Cerebellar nuclear complex (tissue), 1 donor: ENCODE measurements at regions not wholly inside any gene's neighbourhood (a gene's known extent, or its start where the extent isn't known, plus 50 kb on each side); places are given as distances from the start of the nearest gene placed in this dataset.
"Not testable (repeated sequence)": the region's sequence is repeated elsewhere in the genome, so short reads cannot be mapped to it uniquely, and the experiment has no call there.

Experiments
- DNase-seq, 2 experiments: peaks; one replicate each; lab custom pipeline; 2025; lab: John Stamatoyannopoulos, UW

DNA sequence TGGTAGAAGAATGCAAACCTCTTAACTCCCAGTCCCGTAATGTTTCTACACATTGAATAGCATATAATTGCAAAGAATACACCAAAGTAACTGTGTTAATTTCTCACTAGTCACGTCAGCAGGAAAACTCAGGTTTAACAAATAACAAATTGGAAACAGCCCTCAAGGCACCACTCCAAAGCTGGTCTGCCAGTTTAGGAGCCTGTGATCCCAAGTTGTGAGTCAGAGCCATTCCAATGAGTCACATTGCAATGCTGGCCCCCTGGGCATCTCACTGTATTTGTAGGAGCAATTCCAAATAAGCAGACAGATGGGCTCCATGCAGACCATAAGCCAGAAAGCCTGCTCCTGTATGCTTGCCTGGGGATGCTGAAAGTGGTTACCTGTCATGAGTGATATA is 143.2 kb upstream of the SETBP1 start:
- no peak for DNase-seq

DNA sequence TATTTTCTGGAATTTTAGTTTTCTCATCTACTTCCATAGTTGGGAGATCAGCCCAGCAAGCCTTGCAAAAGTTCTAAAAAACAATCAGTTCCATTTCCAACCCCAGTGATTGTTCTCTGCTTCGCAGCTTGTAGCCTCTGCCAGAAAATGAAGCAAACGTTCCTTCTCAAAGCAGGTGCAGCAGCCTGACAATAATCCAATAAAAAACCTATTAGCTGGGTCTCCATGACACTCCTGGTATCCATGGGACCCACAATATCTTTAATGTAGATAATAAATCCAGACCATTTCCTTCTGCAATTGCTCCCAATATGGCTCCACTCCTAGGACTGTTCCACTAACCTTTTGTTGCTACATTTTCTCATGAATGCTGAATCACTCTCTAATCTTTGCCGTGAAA is 140.8 kb upstream of the SETBP1 start:
- no peak for DNase-seq

DNA sequence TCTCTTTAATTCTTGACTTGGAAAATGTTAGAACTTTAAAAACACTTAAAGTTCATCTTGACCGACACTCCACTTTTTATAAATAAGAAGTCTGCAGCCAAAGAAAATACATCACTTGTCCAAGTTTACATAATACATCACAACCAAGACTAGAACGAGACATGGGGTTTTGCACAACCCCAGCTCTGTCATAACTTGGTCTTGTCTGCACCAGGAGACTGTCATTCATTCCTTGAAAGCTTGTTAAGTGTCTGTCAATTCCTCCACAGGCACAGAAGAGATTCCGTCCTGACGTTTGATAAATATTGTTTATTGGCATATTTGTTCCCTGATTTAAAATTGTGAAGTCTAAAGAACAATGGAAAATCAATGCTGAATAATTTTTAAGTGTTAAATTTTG is 139.5 kb upstream of the SETBP1 start:
- DNase-seq = no peak

DNA sequence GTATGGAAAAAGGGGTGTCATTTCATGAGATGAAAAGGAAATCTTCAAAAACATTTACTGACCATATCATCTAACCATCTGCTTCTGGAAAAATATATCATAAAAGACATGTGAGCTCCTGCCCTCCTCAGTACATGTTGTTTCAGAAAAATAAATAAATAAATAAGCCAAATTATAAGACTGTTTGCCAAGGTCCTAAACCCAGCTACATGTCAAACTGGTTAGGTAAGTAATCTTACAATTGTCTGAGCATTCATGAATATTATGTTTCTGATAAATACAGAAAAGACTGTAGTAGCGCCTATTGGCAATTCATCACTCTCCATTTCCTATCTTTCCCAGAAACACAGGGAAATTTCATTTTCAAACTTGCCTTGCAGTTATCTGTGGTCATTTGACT is 138.9 kb upstream of the SETBP1 start:
- no peak for DNase-seq

DNA sequence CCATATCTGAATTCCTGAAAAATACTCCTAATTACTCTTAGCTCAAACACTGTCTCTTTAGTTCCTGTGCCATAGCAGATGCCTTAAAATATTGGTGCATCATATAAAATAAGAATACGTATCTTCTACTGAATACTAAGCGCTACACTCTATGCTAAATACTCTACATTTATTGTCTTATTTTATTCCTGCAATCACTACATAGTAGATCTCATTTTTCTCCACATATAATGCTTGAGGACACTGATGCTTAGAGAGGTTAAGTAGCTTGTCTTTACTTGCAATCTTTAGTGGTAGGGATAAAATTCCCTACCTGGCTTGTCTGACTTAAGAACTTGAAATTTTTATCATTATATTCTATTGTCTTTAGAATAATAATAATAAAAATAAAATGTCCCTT is 137.3 kb upstream of the SETBP1 start:
- no peak for DNase-seq

DNA sequence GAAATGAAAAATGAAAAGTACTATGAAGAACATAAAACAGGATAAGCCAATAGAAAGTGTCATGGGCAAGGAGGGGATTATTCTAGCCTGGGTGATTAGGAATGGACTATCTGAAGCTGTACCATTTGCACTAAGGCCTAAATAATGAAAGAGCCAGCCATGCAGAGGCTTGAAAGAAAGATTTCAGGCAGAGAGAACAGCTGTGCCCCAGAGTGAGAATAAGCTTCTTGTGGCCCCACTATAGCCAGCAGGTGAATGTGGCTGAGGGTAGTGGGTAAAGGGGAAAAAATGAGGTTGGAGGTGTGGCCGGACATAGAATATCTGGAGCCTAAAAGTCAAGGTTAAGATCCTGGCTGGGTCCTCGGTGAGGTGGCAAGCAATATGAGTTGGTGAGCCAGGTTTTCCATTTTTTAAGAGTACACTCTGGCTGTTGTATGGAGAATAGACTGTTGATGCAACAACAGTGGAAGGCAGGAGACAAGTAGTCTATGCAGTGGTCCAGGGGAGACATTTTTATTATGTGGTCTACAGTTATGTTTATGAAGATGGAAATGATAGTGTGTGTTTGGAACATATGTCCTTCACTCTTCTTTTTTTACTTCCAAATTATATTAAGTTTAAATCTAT is 135.2 kb upstream of the SETBP1 start:
- DNase-seq = no peak

DNA sequence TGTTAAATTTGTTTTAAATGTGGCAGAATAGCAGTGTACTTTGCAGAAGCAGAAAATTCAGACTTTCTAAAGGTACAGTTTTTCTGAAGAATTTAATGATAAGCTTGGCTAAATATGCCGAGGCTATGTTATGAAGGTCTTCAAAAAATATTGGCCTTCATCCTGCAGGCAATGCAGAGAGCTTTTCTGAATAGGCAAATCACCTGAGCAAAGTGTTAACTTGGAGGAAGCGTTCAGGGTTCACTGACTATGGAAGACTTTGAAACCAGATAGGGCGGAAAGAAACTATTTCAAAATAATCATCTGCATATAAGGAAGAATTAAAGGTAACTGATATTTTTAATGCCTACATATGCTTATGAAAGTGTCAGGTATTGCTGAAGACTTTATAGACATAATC is 133.7 kb upstream of the SETBP1 start:
- no peak for DNase-seq

DNA sequence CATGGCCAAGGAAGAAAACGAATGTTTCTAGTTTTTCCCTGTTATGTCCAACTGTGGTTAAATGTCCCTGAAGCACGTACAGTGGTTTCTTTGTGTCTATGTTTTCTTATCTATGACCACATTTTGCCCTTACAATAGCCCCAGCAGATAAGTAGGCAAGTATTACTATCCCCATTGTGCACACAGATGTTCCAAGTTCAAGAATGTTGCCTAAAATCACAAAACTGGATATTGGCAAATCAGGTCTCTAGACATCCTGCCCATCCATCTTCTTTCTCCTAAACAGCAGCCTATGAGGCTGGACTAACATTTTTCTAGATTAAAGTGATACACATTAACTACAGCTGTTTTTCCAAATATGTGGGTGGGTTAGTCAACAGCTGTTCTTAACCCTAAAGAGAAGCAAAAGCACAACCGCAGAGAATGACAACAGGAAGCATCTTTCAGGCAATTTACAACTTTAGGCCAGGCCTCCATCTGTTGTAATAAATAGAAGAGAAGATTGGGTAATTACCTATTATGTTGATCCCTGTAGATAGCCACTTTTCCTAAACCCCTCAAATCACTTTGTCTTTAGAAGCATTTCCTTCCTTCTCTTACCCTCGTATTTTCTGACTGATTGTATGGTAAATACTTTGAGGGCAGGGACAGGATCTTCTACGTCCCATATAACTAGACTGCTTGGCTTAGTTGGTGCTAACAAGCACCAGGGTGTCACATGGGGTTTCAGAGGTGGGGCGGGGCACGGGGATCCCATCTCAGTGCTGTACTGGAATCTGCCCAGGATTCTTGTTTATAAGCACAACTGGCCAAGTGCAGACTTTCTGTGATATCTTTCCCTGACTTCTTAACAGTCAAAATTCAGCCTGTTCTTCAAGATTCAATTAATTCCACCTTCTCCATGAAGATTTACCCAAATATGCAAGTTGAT is 132.1 kb upstream of the SETBP1 start:
- no peak for DNase-seq

DNA sequence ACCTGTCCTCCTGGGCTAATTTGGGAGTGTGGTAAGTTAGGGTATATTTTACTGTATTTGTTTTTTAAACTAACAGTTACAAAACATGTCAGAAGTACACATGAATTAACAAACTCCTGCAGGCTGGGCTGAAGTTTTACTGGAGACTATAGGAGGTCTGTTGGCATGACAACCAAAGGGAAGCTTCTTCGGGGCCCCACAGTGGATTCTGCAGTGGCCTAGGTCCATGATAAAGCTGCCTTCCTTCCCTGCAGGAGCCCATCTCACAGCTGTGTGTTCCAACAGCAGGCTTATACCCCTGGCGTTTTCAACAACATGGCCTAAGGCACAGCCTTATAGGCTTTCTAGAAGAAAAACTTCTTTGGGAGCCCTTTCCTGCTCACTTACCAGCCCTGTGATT is 128.0 kb upstream of the SETBP1 start:
- no peak for DNase-seq

DNA sequence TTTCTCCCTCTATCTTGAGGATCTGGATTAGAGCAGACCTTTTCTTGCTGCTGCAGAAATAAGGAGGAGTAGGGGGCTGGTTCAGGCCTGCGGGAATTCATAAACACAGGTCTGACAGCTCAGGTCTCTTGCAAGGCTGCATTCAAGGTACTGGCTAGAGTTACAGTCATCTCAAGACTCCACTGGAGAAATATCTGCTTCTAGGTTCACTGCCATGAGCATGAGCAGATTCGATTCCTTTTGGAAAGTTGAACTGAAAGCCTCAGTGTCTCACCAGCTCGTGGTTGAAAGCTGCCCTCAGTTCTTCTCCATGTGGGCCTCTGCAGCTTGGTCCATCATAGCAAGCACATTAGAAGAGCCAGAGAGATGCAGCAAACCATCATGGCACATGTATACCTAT is 124.4 kb upstream of the SETBP1 start:
- no peak for DNase-seq

DNA sequence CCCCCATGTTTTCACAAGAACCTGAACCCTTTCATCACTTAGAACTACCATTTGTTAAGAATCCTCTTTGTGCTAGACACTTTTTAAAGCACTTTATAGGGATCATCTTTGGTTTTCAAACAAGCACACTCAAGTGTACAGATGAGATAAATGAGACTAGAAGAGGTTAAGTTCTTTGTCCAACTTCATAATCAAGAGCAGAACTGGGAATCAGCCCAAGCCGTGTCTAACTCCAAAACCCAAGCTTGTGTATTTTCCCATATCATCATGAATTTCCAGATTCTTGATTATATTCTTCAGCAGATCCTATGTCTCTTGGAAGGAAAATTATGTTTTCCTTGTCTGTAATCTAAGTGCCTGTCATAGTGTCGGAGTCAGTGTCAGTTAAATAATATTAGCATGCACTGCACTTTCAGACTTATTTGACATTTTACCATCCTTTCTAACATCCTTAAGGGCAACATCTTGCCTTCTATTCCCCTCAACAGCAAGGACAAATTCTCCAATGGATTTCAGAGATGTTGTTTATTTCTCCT is 123.0 kb upstream of the SETBP1 start:
- DNase-seq = no peak

DNA sequence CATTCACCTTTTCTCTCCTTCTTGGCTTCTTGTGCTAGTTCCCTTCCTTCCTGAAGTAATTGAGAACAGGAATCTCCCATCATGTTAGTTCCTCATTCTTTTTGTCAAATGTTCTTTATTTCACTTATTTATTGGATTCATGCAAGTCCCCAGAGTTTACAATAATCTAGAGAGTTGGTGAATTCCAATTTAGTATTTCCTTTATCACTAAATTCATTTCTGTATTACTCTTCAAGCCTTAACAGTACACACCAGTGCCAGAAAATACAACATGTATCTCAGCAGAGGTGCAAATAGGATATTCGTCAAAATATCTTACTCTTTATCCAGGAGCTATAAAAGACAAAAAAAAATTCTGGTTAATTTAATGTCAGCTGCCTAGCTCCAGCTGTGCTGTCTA is 121.9 kb upstream of the SETBP1 start:
- no peak for DNase-seq

DNA sequence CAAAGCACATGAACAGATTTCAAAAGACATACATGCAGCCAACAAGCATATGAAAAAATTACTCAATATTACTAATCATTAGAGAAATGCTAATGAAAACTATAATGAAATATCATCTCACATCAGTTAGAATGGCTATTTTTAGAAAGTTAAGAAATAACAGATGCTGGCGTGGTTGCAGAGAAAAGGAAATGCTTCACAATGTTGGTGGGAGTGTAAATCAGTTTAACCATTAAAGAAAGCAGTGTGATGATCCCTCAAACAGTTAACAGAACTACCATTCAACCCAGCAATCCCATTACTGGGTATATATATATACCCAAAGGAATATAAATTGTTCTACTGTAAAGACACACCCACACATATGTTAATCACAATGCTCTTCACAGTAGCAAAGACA is 117.7 kb upstream of the SETBP1 start:
- no peak for DNase-seq

DNA sequence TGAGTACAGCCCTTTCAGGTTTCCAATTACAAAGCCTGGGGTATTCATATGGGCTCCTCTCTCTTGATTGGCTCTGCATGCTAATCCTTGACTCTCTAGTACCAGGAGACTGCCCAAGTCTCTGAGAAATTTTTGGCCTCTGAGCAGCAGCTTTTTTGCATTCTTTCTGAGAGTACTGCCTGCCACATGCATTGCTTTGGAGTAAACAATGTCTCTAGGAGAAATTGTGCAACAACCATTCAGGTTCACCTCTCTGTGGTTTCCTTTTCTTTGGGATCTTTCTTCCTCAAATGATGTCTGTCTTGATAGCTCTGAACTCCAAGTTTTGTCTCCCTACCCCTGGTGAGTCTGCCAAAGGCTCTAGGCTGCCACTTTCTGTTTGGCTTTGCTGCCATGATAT is 115.8 kb upstream of the SETBP1 start:
- DNase-seq = no peak

DNA sequence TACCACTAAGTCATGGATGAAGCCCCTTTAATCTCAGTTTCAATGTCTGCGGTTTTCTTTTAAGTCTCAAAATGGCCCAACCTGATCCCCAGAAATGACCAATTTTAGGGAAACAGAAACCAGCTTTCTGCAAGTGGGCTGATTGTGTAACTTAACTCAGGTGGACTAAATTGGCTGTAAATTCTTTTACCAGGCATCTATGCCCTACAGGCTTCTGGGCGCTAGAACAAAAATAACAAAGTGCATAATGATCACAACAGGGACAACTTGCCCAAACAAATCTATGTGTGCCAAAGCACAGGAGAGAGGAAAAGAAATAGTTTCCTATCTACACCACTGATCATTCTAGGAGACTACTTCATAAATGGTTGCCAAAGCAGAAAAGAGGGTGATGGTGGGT is 112.3 kb upstream of the SETBP1 start:
- no peak for DNase-seq

DNA sequence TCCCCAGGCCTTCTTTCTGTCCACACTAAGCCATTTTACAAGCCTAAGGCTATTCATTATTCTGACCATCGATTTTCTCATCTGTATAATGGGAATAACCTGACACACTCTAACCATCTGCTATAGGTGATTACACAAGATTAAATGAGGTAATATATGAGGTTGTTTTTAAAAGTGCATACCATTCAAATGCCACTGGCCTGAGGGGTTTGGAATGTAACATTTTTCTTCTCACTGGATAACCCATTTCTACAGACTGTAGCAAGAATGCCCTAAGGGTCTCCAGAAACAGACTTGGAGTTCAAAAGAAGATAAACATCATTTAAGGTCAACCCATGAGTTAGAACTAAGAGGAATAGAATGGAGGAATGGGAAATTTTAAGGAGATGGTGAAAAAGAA is 111.7 kb upstream of the SETBP1 start:
- DNase-seq = no peak

DNA sequence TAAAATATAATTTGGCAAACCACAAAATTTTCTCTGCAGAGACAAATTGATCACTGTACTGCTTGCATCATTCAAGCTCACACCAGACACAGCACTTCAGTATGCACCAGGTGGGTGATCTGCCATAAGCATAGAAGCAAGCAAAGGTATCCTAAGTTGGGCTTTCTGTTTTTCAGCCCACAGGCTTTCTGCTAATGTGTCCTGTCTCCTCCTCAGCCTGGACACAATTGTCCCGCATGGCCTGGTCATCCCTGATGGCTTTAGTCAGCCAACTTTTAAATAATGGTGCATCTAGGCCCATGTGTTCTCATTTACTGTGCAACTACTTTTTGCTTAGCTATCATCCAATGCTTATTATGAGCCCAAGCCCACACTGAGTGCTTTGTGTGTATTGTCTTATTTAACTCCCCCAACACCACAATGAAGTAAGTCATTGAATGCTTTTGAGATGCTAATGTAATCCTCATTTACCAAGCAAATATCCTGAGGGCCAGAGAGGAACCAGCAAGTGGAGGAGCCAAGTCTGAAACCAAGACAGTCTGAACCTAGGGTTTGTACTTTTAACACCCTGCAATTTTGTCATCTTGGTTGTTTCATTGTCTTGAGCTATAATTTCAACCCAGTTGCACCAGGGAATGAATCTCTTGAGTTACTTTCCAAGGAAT is 111.2 kb upstream of the SETBP1 start:
- no peak for DNase-seq

DNA sequence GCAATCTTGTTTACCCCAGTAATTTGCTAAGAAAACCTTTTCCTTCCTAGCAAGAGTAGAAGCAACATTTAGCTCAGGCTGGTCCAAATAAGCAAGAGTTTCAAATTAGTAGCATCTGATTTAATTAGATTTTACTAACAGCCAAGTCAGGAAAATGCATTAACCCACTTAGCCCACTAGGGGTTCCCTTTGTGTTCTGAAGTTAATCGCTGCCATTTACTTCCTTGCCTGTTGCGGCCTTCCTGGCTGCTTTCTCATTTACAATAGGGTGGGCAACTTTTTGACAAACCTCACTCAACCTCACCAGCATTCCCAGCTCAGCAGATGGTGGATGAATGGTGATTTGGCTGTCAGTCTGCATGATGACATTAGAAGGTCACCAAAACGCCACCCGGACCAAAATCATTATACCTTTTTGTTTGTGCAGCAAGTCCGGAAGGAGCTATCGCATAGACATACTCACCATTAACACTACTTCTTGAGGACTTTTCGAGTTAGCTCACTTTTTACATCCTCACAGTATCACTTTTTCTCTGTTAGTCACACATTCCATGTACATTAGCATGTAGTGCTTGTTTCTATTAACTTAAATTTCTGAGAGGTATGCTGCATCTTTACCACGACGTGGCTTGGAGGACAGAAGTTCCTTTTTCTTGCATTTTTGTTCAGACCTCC is 101.5 kb upstream of the SETBP1 start:
- DNase-seq = no peak

DNA sequence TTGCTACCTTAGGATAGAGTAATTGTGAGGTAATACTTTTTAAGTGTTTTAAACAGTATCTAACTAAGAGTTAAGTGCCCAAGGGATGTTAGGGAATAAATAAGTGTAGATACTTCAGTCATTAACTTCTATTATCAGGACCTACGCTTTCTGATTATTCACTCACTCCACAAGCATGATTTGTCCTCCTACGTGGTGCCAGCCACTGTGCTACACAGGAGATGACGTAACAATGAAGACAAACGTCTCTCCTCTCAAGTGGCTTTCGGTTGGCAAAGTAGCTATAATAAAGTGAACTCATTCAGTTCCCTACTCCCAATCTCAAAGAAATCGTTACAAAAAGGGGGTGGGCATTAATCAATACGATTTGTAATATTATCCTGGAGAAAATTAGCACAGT is 100.9 kb upstream of the SETBP1 start:
- DNase-seq = no peak

DNA sequence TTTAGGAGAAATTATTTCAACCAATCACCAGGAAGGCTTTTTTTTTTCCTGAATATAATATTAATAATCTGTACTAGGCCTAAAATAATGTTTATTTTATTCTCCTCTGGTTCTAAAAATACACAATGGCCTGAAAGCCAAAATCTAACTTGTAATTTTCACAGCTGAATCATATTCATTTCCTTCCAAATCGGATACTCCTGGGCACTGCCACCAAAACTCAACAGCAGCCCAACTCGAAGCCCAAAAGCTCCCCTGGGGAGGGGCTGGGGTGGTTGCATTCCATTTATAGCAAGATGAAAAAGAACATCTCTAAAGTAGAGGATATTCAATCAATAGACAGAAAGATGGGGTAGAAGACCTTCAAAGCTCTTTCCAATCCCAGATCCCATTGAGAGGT is 100.5 kb upstream of the SETBP1 start:
- DNase-seq = no peak

DNA sequence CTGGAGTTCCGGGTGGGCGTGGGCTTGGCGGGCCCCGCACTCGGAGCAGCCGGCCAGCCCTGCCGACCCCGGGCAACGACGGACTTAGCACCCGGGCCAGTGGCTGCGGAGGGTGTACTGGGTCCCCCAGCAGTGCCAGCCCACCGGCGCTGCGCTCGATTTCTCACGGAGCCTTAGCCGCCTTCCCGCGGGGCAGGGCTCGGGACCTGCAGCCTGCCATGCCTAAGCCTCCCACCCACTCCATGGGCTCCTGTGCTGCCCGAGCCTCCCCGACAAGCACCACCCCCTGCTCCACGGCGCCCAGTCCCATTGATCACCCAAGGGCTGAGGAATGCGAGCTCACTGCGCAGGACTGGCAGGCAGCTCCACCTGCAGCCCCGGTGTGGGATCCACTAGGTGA is 99.9 kb upstream of the SETBP1 start:
- DNase-seq = not testable (repeated sequence)

DNA sequence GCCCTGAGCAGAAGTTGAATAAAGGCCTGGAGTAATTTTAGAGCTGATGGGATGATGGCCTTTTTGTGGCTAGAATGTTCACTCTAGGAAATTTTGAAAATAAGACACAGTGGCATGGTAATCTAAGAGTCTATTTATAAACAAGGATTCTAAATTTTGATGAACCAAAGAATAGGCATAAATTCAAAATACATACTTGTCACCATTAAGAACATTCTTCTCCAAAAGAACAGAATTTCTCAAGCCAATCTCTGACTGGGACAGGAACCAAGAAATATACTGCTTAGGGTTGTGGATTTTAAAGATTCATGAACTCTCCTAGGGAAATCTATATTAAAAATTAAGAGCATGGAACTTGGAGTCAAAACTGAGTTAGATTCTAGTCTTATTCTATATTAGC is 98.2 kb upstream of the SETBP1 start:
- no peak for DNase-seq
